Right lung (tissue), 2 donors: ENCODE measurements at regions not wholly inside any gene's neighbourhood (a gene's known extent, or its start where the extent isn't known, plus 50 kb on each side); places are given as distances from the start of the nearest gene placed in this dataset.
"Not testable (repeated sequence)": the region's sequence is repeated elsewhere in the genome, so short reads cannot be mapped to it uniquely, and the experiment has no call there.

Source experiments
- DNase-seq, 2 donors: peaks; one replicate each; pipeline ENCODE4 v3.0.0-alpha.2; 2013

GRCh38 chr13:68806125-68806524, 1301.5 kb upstream of the ATXN8OS start:
- DNase-seq = no peak

DNA sequence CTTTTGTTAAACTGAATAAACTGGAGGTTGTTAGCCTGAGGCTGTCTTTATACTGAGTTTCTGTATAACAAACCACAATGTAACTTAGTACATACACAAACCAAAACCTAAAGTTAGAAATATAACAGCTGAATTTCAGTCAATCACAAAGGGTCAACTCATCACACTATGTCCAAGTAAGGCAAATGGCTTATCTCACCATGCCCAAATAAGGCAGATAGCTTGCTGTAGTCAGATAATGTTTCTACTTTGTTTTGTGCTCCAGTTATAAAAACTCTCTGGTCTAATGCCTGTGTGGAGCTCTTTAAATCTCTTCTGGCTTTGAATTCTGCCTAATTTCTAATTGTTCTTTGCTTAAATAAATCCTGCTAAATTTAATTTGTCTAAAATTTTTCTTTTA, 1323.4 kb upstream of the ATXN8OS start:
- DNase-seq = no peak

GRCh38 chr13:68759617-68760016, 1348.0 kb upstream of the ATXN8OS start:
- no peak for DNase-seq

DNA sequence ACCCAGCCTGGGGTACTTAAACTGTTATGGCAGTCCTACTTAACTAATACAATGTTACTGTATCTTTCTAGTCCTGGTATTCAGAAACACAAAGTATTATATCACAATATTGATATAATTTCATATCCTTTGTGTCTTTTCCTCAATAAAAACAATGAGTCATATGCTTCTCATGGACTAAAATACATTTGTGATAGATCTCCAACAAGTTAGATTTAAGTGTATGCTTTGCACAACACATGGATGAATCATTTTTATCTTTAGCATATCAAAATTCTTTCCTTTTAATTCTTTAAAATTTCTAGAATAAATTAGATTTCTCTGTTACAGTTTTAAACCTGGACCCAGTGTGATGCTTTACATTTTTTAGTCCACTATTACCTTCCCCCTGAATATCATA, 1357.8 kb upstream of the ATXN8OS start:
- no peak for DNase-seq

- no peak for DNase-seq
These were observed 1359.6 kb upstream of the ATXN8OS start for GRCh38 chr13:68748038-68748437.

DNA sequence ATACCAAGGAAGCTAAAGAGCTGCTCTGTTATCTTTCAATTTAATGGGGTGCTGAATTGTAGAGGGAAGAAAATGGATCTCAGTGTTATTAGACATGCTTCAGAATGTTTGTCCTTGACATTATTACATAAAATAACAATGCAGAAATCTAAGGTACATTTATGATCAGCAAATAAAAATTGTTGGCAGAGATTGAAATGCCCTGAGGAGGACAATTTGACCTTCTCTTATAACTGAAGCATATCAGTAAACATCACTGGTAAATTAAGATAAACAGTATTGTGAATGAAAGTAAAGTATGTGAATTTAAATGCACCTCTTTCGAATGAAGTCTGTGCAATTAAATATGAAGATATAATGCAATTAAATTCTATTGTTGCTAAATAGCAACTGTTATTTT, 1362.1 kb upstream of the ATXN8OS start:
- DNase-seq = no peak

DNA sequence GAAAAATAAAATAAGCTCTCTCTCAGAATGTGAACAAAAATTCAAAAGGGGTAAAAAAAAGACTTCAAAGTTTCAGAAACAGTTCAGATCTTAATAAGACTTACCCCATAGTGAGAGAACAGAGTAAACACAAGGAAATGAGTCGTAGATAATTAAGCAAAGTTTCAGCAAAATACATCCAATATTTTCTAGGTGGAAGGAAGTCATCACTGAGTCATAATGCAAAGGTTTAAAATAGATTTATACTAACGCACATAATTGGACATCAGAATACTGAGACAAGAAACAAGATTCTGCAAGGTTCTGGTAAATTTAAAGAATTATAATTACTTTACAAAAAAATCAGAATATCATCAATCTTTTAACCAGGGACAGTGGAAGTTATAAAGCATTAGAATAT, 1370.7 kb upstream of the ATXN8OS start:
- DNase-seq = no peak

GRCh38 chr13:68727798-68728197, 1379.8 kb upstream of the ATXN8OS start:
- no peak for DNase-seq

DNA sequence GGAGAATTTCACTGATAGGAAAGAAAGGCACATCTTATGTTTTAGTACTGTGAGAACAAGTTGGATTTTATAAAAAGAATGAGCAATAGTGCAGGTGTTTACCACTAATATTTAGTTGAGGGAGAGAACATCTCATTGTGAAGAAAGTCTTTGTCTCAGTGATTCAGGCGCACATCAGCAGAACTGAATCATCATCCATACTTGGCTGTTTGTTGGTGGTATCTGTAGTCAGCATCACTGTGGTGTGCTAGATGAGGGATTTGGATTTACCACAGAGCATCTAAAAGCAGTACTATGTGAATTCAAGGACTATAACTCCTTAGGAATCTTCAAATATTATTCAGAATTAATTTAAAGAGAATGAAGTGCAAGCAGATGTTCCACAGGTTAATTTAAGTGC, 1380.5 kb upstream of the ATXN8OS start:
- no peak for DNase-seq

DNA sequence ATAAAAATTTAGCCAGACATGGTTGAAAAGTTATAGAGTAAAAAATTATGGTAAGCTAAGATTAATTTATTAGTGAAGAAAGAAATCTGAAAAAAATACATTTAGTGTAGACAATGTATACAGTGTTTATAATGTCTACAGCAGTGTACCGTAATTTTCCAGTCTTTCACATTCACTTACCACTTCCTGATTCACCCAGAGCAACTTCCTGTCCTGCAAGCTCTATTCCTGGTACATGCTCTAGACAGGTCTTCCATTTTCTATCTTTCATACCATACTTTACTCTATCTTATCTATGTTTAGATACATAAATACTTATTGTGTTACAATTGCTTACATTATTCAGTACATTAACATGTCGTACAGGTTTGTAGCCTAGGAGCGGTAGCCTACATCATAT, 1387.8 kb upstream of the ATXN8OS start:
- DNase-seq = no peak

- DNase-seq = no peak
These were observed 1392.0 kb upstream of the ATXN8OS start for GRCh38 chr13:68715651-68716050.

DNA sequence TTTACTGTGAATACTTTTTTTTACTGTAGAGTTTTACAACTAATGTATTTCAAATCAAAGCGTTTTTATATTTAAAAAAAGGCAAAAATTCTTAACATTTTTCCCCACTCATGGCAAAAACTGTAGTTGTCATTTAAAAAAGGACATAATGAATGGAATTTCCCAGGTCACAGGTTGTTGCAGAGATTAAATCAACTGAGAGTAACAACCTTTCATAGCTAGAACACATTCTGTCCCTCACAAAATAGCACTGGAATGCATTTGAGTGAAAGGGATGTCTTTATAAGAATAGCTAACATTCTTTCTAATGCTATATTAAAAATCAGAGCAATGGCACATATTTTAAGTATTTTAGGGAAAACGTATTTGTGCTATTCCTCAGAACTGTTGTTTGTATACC, 1393.3 kb upstream of the ATXN8OS start:
- DNase-seq = no peak

DNA sequence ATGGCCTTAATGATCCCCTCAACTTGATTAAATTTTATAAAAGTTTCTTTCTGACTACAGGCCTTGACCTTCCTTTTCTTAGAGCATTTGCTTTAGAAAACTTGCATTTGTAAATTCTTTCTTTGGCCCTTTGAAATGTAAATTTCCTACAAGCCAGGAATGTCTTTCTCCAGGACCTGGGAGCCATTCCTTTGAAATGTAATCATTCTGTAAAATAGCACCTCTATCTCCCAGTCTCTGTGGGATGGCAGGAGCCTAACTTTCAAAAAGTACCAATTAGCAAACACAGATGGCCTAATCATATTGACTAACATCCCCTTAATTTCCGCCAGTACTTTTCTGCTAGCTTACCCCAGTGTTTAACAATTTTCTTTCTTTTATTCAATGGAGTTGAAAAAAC, 1394.2 kb upstream of the ATXN8OS start:
- no peak for DNase-seq

- DNase-seq = no peak
These were observed 1399.2 kb upstream of the ATXN8OS start for GRCh38 chr13:68708336-68708908.

GRCh38 chr13:68706044-68706443, 1401.6 kb upstream of the ATXN8OS start:
- not testable (repeated sequence) for DNase-seq

- DNase-seq = no peak
These were observed 1410.1 kb upstream of the ATXN8OS start for GRCh38 chr13:68697551-68697950.

DNA sequence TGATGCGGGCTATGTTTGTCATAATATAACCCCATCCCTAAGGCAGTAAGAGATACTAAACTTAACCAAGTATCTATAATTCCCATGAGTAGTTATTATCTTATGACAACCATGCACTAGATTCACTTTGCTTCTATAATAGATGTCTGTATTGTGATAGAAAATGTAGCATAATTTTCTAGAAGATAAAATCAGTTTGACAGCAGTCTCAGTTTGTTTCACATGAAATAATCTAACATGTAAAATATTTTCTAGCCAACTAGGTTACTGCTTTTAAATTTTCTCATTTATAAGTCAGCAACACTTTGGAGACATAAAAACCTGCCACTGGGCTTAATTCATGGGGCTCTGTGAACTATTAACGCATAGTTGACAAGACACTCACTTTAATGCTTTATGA, 1410.7 kb upstream of the ATXN8OS start:
- DNase-seq = no peak

DNA sequence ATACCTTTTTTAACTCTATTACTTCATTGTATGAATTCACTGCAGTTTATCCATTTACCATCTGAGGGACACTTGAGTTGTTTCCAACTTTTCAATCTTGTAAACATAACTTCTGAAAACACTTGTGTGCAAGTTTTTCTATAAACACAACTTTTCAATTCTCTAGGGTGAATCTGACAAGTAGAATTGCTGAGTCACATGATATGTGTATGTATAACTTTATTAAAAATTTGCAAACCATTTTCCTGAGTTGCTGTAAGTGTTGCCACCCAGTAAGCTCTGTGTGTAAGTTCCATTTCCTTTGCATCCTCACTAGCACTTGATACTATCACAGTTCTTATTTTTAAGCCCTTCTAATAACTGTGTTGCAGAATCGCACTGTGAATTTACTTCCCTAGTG, 1415.6 kb upstream of the ATXN8OS start:
- no peak for DNase-seq

GRCh38 chr13:68690567-68690966, 1417.1 kb upstream of the ATXN8OS start:
- DNase-seq = no peak

- no peak for DNase-seq
These were observed 1431.0 kb upstream of the ATXN8OS start for GRCh38 chr13:68676513-68677115.

DNA sequence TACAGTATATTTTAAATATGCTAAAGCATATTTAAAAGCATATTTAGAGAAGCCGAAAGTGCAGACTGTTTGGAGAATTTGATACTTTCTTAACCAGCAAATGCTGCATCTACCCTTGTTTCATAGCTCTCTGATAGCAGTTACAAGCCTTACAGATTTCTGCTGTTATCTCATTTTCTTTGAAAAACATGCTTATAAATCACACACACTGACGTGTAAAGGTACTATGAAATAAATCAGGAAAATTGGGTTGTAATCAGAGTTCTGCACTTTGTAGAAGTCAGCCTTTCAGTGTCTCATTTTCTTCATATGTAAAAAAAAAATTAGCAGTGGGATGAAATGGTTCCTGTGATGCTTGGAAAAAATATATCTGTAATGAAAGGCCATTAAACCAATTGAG, 1432.4 kb upstream of the ATXN8OS start:
- no peak for DNase-seq

DNA sequence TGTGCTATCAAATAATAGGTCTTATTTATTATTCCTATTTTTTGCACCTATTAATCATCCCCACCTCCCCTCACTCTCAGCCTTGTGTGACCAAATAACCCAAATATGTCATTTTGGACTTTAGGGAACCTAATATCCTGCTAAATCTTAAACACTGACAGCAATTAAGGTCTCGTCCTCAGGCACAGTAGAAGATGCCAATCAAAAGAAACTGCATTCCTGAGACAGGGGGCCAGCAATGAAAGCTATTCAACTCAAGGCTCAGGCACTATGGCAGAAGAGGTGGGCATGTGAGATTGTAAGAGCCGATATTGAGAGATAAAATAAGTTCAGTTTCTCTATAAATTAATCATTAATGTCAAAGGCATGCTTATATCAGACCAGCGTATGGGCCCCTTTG, 1437.7 kb upstream of the PCDH9 start:
- DNase-seq = no peak

- no peak for DNase-seq
These were observed 1436.8 kb upstream of the PCDH9 start for GRCh38 chr13:68666774-68667397.

GRCh38 chr13:68645814-68646213, 1415.7 kb upstream of the PCDH9 start:
- DNase-seq = no peak
